ENCODE measurements at regions not wholly inside any gene's neighbourhood (a gene's known extent, or its start where the extent isn't known, plus 50 kb on each side); places are given as distances from the start of the nearest gene placed in this dataset.

DNA sequence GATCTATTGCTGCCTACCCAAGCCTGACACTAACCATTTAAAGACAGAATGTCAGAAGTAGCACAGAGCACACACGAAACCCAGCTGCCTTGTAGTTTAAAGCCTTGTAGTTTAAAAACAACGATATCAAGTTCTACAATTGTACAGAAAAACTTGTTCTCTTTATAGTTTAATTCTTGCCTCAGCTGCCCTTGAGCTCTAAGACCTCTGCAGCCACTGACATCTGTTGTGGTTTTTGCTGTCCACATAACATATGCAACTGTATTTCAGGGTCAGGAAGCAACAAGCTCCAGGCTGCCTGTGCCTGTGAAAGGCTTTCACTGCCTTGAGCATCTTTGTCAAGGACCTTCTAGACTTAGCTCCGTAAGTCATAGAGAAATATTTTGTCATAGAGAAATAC, 227.2 kb downstream of the SPCS3 start:
- in situ Hi-C loops (cut with HindIII; ENCODE audit: low pct_unique_long_range_greater_than_20kb, low sequenced_read_pairs): no loop called here
- DNase-seq (ENCODE audit: low read depth): no peak

DNA sequence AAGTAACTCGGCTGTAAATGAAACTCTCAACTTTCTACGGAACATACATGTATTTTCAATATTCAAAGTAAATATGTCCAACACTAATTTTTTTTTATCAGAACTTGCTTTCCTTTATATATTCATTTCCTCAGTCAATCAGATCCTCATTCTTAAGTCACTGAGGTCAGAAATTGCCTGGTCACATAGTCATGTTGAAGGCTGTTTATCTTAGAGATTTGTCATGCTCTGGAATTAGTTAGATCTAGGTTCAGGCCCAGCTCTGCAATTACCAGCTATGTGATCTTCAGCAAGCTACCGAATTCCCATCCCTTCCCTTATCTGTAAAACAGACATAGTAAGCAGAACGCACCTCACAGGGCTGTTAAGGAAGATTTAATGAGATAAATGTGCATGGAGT, 228.8 kb downstream of the SPCS3 start:
- peak; percentile 30 for DNase-seq (ENCODE audit: low read depth)
- in situ Hi-C loops (cut with HindIII; ENCODE audit: low pct_unique_long_range_greater_than_20kb, low sequenced_read_pairs): no loop called here

DNA sequence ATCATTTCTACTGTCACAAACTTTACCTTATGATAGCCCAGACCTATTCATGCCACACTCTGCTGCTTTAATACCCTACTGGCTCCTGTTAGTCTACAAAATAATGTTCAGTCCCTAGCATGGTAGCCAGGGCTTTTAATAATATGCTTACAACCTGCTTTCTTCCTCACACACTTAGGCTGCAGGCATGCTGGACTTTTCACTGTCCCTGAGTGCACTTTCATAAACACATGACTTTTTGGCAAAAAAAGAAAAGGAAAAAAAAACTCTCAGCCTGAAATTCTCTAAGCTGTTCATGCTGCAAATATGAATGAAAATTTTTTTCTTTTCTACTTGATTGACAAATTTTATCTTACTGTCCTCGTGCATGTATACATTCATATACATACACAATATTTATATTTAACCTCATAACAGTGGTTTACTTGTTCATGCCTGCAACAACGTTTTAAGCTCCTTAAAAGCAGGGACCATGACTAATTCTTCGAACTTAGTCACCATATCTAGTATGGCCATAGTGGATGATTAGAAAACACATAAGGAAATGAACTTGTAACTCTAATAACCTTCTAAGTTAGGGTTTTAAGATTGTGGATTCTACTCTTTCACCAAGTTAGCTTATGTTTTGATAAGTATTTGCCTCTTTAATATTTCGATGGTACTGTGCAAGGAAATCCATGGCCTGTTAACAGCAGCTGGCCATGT, 229.5 kb downstream of the SPCS3 start:
- peak; percentile 8 for DNase-seq (ENCODE audit: low read depth)
- in situ Hi-C loops (cut with HindIII; ENCODE audit: low pct_unique_long_range_greater_than_20kb, low sequenced_read_pairs): no loop called here

- in situ Hi-C loops (cut with HindIII; ENCODE audit: low pct_unique_long_range_greater_than_20kb, low sequenced_read_pairs): no loop called here
- no peak for DNase-seq (ENCODE audit: low read depth)
These were observed 234.1 kb downstream of the VEGFC start for GRCh38 chr4:176558661-176559060.

- in situ Hi-C loops (cut with HindIII; ENCODE audit: low pct_unique_long_range_greater_than_20kb, low sequenced_read_pairs): no loop called here
These were observed 231.4 kb downstream of the VEGFC start for GRCh38 chr4:176561368-176561767.

DNA sequence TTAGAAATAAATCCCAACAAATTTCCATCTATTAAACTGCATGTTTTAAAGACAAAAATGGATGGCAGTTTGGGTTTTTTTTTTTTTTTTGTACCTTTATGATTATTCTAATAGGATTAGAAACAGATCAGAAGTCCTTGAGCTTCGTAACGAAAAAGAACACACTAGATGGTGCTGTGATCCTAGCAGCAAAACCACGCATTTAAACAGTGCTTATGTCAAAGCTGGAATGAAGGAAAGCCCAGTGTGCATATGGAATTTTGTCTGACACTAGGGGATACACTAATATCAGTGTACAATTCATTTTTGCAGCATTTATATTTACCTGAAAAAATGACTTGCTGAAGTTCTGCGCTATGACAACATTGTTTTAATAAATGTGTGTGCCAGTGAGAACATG, 229.1 kb downstream of the VEGFC start:
- in situ Hi-C loops (cut with HindIII; ENCODE audit: low pct_unique_long_range_greater_than_20kb, low sequenced_read_pairs): no loop called here
- no peak for DNase-seq (ENCODE audit: low read depth)

More at GRCh38 chr4:176561368-176561767, 231.4 kb downstream of the VEGFC start:
- no peak for DNase-seq (ENCODE audit: low read depth)

- no peak for DNase-seq (ENCODE audit: low read depth)
These were observed 227.7 kb downstream of the VEGFC start for GRCh38 chr4:176565049-176565448.

DNA sequence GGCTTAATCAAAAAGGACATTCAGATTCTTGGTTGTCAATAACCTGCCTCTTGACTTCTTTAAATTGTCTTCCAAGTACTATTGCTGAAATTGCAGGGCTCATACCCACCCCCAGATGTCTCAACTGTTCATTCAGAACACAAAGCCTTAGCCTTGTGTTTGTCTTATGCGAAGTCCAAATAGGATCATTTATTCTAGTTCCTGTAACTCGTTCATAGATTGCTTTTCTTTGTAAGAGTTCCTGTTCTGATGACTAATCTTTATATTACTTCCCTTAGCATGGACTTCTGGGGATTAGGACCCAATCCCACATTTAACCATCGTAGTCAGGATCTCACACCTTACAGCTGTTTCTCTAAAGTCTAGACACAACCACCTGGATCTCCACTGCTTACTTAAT, 226.0 kb downstream of the VEGFC start:
- in situ Hi-C loops (cut with HindIII; ENCODE audit: low pct_unique_long_range_greater_than_20kb, low sequenced_read_pairs): no loop called here
- DNase-seq (ENCODE audit: low read depth): no peak

More at GRCh38 chr4:176565049-176565448, 227.7 kb downstream of the VEGFC start:
- in situ Hi-C loops (cut with HindIII; ENCODE audit: low pct_unique_long_range_greater_than_20kb, low sequenced_read_pairs): no loop called here

- in situ Hi-C loops (cut with HindIII; ENCODE audit: low pct_unique_long_range_greater_than_20kb, low sequenced_read_pairs): no loop called here
- no peak for DNase-seq (ENCODE audit: low read depth)
These were observed 224.5 kb downstream of the VEGFC start for GRCh38 chr4:176568238-176568637.

DNA sequence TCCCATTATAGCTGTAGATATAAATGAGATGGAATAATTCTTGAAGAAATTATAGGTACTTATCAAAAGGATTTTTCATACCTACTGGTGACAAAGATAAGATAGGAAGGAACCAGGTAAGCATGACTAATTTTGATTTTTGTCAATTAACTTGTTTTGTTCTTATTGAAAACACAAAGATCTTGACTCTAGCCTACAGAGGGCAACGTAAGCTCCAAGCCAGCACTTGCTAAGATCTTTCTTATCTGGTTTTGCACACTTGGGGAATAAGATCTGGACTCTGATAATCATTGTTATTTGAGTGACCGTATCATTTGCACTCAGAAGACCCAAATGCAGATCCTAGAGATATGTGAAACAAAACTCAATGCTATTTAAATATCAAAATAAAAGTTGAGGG, 223.4 kb downstream of the VEGFC start:
- in situ Hi-C loops (cut with HindIII; ENCODE audit: low pct_unique_long_range_greater_than_20kb, low sequenced_read_pairs): no loop called here

DNA sequence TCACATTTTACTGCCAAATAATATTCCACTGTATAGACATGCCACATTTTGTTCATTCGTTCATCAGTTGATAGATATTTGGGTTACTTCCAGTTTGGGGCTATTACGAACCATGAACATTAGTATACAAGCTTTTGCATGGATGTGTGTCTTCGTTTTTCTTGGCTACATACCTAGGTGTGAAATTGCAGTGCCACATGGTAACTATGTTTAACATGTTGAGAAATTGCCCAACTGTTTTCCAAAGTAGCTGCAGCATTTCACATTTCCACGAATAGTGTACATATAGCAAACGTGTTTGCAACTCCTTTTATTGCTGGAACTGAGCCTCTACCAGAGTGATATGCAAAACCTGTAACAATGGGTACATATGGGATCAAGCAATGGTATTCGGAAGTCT, 221.5 kb downstream of the VEGFC start:
- in situ Hi-C loops (cut with HindIII; ENCODE audit: low pct_unique_long_range_greater_than_20kb, low sequenced_read_pairs): no loop called here
- DNase-seq (ENCODE audit: low read depth): no peak

More for the DNA sequence above, 223.4 kb downstream of the VEGFC start:
- no peak for DNase-seq (ENCODE audit: low read depth)

DNA sequence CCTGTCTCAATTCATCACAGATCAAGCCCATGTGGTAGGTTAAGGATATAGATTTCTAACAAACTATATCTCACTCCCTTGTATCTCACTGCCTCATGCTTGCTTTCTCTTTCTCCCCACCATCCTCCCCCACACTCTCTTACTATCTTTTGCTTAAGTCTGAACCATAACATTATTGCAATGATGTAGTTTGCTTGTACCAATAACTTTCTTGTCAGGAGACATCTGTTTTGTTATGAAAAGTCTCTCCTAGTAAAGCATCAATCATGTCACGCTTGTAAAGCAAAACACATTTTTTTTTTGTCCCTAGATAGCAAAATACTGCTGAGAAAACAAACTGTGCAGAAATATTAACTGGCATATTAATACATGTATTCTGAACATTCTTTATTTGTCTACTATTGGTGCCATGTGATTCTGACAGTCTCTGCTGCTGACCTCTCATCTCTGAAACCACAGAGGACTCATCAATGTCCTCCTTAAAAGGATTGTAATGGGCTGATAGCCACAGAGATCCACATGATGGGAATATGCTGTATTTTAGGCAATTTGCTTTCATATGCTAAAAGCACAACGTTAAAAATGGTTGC, 217.5 kb downstream of the VEGFC start:
- DNase-seq (ENCODE audit: low read depth): no peak
- in situ Hi-C loops (cut with HindIII; ENCODE audit: low pct_unique_long_range_greater_than_20kb, low sequenced_read_pairs): no loop called here

- in situ Hi-C loops (cut with HindIII; ENCODE audit: low pct_unique_long_range_greater_than_20kb, low sequenced_read_pairs): no loop called here
- no peak for DNase-seq (ENCODE audit: low read depth)
These were observed 213.5 kb downstream of the VEGFC start for GRCh38 chr4:176579226-176579625.

DNA sequence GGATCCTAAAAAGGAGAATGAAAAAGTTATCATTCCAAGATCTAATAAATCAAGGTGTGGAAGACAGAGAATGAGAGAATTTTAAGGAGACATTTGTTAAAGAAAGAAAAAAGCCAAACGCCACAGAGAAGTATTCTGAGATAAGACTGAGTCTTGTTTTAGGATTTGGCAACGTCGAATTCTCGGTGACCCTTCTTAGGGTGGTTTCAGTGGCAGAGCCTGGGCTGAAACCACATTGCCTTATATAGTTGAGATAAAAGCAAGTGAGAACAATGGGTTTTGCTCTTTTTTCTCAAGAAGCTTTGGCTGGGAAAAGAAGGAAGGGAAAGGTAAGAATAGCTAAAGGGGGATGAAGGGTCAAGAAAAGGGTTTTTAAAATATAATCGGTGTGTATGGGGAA, 209.4 kb downstream of the VEGFC start:
- DNase-seq (ENCODE audit: low read depth): no peak
- in situ Hi-C loops (cut with HindIII; ENCODE audit: low pct_unique_long_range_greater_than_20kb, low sequenced_read_pairs): no loop called here

- in situ Hi-C loops (cut with HindIII; ENCODE audit: low pct_unique_long_range_greater_than_20kb, low sequenced_read_pairs): no loop called here
- DNase-seq (ENCODE audit: low read depth): no peak
These were observed 208.6 kb downstream of the VEGFC start for GRCh38 chr4:176584031-176584606.

DNA sequence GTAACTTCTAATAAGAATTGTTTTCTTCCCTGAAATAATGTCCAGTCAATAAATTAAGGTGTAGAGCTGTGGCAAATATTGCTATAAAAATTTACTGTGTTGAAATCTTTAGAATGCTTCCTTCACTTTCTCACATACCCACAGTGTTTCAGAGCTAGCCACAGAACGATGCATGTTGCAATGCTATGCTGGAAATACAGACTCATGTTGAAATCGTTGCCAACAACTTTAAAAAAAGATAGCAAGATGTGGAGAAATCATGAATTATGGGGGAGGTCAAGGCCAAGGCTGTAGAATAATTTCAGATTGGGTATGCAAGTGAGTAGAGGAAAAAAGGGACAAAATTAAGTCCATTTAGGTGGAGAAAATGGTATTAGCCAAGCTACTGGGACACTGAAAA, 204.8 kb downstream of the VEGFC start:
- in situ Hi-C loops (cut with HindIII; ENCODE audit: low pct_unique_long_range_greater_than_20kb, low sequenced_read_pairs): no loop called here
- no peak for DNase-seq (ENCODE audit: low read depth)

- in situ Hi-C loops (cut with HindIII; ENCODE audit: low pct_unique_long_range_greater_than_20kb, low sequenced_read_pairs): no loop called here
- no peak for DNase-seq (ENCODE audit: low read depth)
These were observed 204.3 kb downstream of the VEGFC start for GRCh38 chr4:176588436-176588835.

DNA sequence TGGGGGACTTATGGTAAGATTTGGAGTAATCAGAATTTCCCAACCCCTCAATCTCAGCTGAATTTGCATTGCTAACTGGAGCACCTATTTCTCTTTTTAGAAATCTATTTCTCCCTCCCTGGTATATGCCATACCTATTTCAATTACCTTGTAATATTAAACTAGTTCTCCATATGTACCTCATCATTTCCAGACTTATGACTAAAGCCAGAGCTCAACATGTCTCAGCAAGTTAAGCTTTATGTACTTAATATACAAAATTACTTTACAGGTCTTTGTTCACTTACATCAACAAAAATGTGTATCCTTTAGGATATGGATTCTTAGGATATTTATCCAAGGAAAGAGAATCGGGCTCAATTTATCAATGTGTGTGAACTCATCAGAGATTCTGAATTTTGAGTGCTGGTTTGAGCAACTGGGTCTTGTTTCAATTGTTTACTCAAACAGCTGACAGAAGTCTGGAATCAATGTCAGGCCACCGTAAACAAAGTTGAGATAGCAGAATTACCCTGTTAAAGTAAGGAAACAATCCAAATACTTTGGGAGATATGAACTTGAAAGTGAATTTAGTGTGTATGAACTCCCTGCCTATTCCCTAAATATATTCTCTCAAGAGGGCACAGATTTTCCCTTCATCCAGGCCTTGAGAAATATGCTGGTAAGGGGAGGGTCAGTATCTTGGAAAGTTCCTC, 199.6 kb downstream of the VEGFC start:
- DNase-seq (ENCODE audit: low read depth): no peak
- in situ Hi-C loops (cut with HindIII; ENCODE audit: low pct_unique_long_range_greater_than_20kb, low sequenced_read_pairs): no loop called here

DNA sequence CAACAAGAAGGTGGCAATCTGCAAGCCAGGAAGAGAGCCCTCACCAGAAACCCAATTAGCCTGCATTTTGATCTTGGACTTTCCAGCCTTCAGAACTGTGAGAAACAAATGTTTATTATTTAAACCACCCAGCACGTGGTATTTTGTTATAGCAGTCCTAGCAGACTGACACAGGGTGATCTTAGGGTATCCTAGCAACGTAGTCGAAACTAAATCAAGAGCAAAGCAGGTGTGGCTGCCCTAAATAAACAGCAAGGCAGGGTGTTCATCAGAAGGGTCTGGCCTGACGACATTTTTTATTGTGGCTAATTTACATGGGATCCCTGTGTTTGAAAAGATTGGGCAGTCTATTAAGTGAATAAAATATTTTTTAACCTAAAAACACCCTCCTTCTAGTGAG, 198.8 kb downstream of the VEGFC start:
- no peak for DNase-seq (ENCODE audit: low read depth)
- in situ Hi-C loops (cut with HindIII; ENCODE audit: low pct_unique_long_range_greater_than_20kb, low sequenced_read_pairs): no loop called here

Data from Caki2 (cell line).